Chondrocyte (in vitro differentiated cells): ENCODE measurements at regions not wholly inside any gene's neighbourhood (a gene's known extent, or its start where the extent isn't known, plus 50 kb on each side); places are given as distances from the start of the nearest gene placed in this dataset.
A peak's percentile ranks its signal among the peaks of the same experiment; 100 is the strongest.

Experiments
- DNase-seq: peaks from one replicate; pipeline ENCODE4 v3.0.0; 2021; ENCODE audit warnings: mixed read lengths, low spot score
- H3K27ac Mint-ChIP-seq: one replicate; pipeline ENCODE4 v1.8.0; 2021; ENCODE audit warnings: mild to moderate bottlenecking, moderate library complexity, mixed read lengths; ENCODE audit not compliant: unreplicated experiment
- H3K27me3 Mint-ChIP-seq: 2 replicates; pipeline ENCODE4 v1.8.0; 2021; ENCODE audit warnings: low read depth, mixed read lengths
- H3K36me3 Mint-ChIP-seq: 2 replicates; pipeline ENCODE4 v1.8.0; 2021; ENCODE audit warnings: low read depth, mixed read lengths
- H3K4me1 Mint-ChIP-seq: 2 replicates; pipeline ENCODE4 v1.8.0; 2021; ENCODE audit warnings: low read depth, mild to moderate bottlenecking, mixed read lengths
- H3K4me3 Mint-ChIP-seq: one replicate; pipeline ENCODE4 v1.8.0; 2021; ENCODE audit warnings: mild to moderate bottlenecking, moderate library complexity, mixed read lengths; ENCODE audit not compliant: unreplicated experiment
- H3K9me3 Mint-ChIP-seq: 2 replicates; pipeline ENCODE4 v1.8.0; 2021; ENCODE audit warnings: low read depth, mixed read lengths
- CTCF ChIP-seq: fragments of 200-600 bp; sonication (generic); IDR thresholded peaks from 2 replicates; pipeline ENCODE4 v1.5.0; 2021; ENCODE audit warnings: antibody characterized with exemption, mild to moderate bottlenecking, moderate library complexity

GRCh38 chr10:9010093-9010492 lies 955.6 kb downstream of the GATA3 start:
- H3K36me3 Mint-ChIP-seq = no peaks in the 10 kb centered on the region
- DNase-seq = no peak
- no peak overlapping the region for H3K4me3 Mint-ChIP-seq
- H3K27me3 Mint-ChIP-seq = no peaks in the 10 kb centered on the region
- no peak for TF ChIP-seq CTCF
- H3K4me1 Mint-ChIP-seq = peaks cover 17% of the 10 kb centered on the region
- H3K27ac Mint-ChIP-seq = no peak overlapping the region
- peaks cover 3% of the 10 kb centered on the region for H3K9me3 Mint-ChIP-seq

GRCh38 chr10:9010931-9011670 lies 956.6 kb downstream of the GATA3 start:
- peak overlapping the region; percentile 45 for H3K27ac Mint-ChIP-seq
- H3K4me1 Mint-ChIP-seq = peaks cover 17% of the 10 kb centered on the region
- TF ChIP-seq CTCF = no peak
- H3K36me3 Mint-ChIP-seq = no peaks in the 10 kb centered on the region
- no peak for DNase-seq
- H3K27me3 Mint-ChIP-seq = no peaks in the 10 kb centered on the region
- no peak overlapping the region for H3K4me3 Mint-ChIP-seq
- peaks cover 3% of the 10 kb centered on the region for H3K9me3 Mint-ChIP-seq

DNA sequence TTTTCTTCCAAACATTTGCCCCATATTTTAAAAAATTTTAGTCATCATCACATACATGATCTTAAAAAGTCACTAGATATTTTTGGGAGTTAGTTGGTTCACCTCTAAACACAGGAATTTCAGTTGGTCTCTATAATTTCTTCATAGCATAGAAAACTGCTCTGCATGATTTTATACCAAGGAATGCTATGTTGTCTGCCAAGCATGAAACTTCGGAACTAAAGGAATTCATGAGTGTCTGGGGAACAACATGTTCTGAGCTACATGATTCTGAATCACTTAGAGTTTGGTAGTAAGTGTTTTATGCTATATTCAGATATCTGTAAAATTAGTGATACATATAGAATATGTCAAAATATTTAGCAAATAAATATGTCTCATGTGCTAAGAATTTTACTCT lies 957.8 kb downstream of the GATA3 start:
- no peaks in the 10 kb centered on the region for H3K36me3 Mint-ChIP-seq
- H3K4me3 Mint-ChIP-seq = no peak overlapping the region
- H3K27ac Mint-ChIP-seq = peak overlapping the region; percentile 75
- H3K27me3 Mint-ChIP-seq = no peaks in the 10 kb centered on the region
- TF ChIP-seq CTCF = no peak
- peaks cover 17% of the 10 kb centered on the region for H3K4me1 Mint-ChIP-seq
- no peak for DNase-seq
- peaks cover 3% of the 10 kb centered on the region for H3K9me3 Mint-ChIP-seq

DNA sequence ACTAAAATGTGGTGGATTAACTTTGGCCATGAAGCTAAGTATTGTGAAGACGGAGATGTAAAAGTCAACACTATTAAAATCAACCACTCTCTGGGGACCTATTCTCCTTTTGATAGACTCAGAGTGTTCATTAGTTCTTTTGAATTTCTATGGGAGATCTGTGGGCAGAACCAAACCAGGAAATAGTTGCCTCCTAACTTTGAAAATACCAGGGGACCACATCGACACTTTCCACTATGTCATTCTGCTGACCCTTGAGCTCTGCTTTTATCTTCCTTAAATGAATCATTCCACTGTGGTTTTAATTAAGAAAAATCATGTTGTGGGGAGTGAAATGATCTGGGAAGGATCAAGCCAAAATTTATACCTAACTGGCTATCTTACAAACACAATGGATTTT lies 960.5 kb downstream of the GATA3 start:
- Mint-ChIP-seq H3K36me3 (no peaks in the 10 kb centered on the region), H3K27me3 (peaks cover 2% of the 10 kb centered on the region), H3K9me3 (no peaks in the 10 kb centered on the region), H3K4me1 (peaks cover 20% of the 10 kb centered on the region), H3K27ac (no peak overlapping the region), H3K4me3 (no peak overlapping the region)
- no peak for TF ChIP-seq CTCF
- DNase-seq = no peak

DNA sequence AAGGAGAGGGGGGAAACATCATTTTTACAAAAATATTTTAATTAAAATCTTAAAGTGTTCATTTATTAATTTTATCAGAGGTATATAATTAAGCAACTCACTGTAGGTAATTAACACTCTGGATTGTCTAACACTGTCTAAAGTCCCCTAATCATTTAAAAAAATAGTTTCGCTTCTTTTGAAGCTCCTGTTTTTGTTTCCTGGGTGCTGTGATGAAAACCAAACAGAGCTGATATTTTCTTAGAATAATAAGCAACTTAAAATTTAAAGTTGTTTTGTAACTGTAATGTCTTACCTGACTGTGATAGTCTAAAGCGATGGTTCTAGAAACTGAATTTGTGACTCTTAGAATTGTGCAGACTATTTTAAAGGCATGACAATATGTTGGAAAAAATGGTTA lies 961.0 kb downstream of the GATA3 start:
- no peak for TF ChIP-seq CTCF
- no peaks in the 10 kb centered on the region for H3K9me3 Mint-ChIP-seq
- no peak overlapping the region for H3K27ac Mint-ChIP-seq
- peaks cover 20% of the 10 kb centered on the region for H3K4me1 Mint-ChIP-seq
- no peak overlapping the region for H3K4me3 Mint-ChIP-seq
- no peaks in the 10 kb centered on the region for H3K36me3 Mint-ChIP-seq
- no peak for DNase-seq
- peaks cover 2% of the 10 kb centered on the region for H3K27me3 Mint-ChIP-seq
